ENCODE measurements at regions not wholly inside any gene's neighbourhood (a gene's known extent, or its start where the extent isn't known, plus 50 kb on each side); places are given as distances from the start of the nearest gene placed in this dataset.

- Histone ChIP-seq H3K36me3 (no peaks in the 10 kb centered on the region), H3K9me3 (peaks cover 0 to 23% (median 7%) of the 10 kb centered on the region in 8 donors), H3K4me3 (no peak overlapping the region), H3K4me1 (no peaks in the 10 kb centered on the region), H3K27me3 (replicated peaks in 1 of 7) (no peaks in the 10 kb centered on the region), H3K27ac (no peak overlapping the region)
- DNase-seq, result no peak
- WGBS, 5 donors, result 64 to 84% (median 74%) methylated on average over 2 of the region's 2 CpGs
- TF ChIP-seq POLR2AphosphoS5 (IDR thresholded peaks at IDR 0.05) (no peak), CTCF (IDR thresholded peaks at IDR 0.05 in 8 of 11, conservative IDR thresholded peaks at IDR 0.05 in 3 of 11) (no peak), POLR2A (IDR thresholded peaks at IDR 0.05) (no peak)
- intact Hi-C loops (cut with DNase I; ENCODE audit: low total_unique reads), result no loop called here
Measured at GRCh38 chr2:220120041-220120440, 492.6 kb downstream of the SLC4A3 start.

GRCh38 chr2:220123751-220124150 lies 496.3 kb downstream of the SLC4A3 start:
- no peak overlapping the region for H3K4me3 ChIP-seq
- H3K9me3 ChIP-seq, result no peaks in the 10 kb centered on the region
- no peaks in the 10 kb centered on the region for H3K4me1 ChIP-seq
- no peaks in the 10 kb centered on the region for H3K27me3 ChIP-seq (replicated peaks in 1 of 7)
- no peaks in the 10 kb centered on the region for H3K36me3 ChIP-seq
- H3K27ac ChIP-seq, result no peak overlapping the region
- intact Hi-C loops (cut with DNase I; ENCODE audit: low total_unique reads), result no loop called here
- 58 to 68% (median 61%) methylated on average over 2 of the region's 2 CpGs for WGBS, 5 donors
- no peak for DNase-seq
- no peak for TF ChIP-seq POLR2A (IDR thresholded peaks at IDR 0.05)
- TF ChIP-seq CTCF (IDR thresholded peaks at IDR 0.05 in 8 of 11, conservative IDR thresholded peaks at IDR 0.05 in 3 of 11), result no peak
- TF ChIP-seq POLR2AphosphoS5 (IDR thresholded peaks at IDR 0.05), result no peak

GRCh38 chr2:220125551-220125950 lies 498.1 kb downstream of the SLC4A3 start:
- no peak overlapping the region for H3K4me3 ChIP-seq

GRCh38 chr2:220127311-220127710 lies 499.9 kb downstream of the SLC4A3 start:
- DNase-seq, result no peak
- no peaks in the 10 kb centered on the region for H3K4me1 ChIP-seq
- H3K4me3 ChIP-seq, result no peak overlapping the region
- WGBS, 5 donors, result 59 to 82% (median 77%) methylated on average over 3 of the region's 3 CpGs
- TF ChIP-seq CTCF (IDR thresholded peaks at IDR 0.05 in 8 of 11, conservative IDR thresholded peaks at IDR 0.05 in 3 of 11) (no peak), POLR2A (IDR thresholded peaks at IDR 0.05) (no peak), POLR2AphosphoS5 (IDR thresholded peaks at IDR 0.05) (no peak)
- H3K36me3 ChIP-seq, result no peaks in the 10 kb centered on the region
- H3K27me3 ChIP-seq (replicated peaks in 1 of 7), result no peaks in the 10 kb centered on the region
- intact Hi-C loops (cut with DNase I; ENCODE audit: low total_unique reads), result no loop called here
- peaks cover 0 to 24% (median 9%) of the 10 kb centered on the region in 8 donors for H3K9me3 ChIP-seq
- no peak overlapping the region for H3K27ac ChIP-seq

More at GRCh38 chr2:220125551-220125950, 498.1 kb downstream of the SLC4A3 start:
- Histone ChIP-seq H3K27ac (no peak overlapping the region), H3K9me3 (peaks cover 0 to 8% (median 3%) of the 10 kb centered on the region in 8 donors), H3K36me3 (no peaks in the 10 kb centered on the region), H3K27me3 (replicated peaks in 1 of 7) (no peaks in the 10 kb centered on the region), H3K4me1 (no peaks in the 10 kb centered on the region)
- WGBS, 5 donors, result 84 to 91% (median 86%) methylated on average over 8 of the region's 8 CpGs
- intact Hi-C loops (cut with DNase I; ENCODE audit: low total_unique reads), result no loop called here
- TF ChIP-seq POLR2AphosphoS5 (IDR thresholded peaks at IDR 0.05), result no peak
- no peak for TF ChIP-seq CTCF (IDR thresholded peaks at IDR 0.05 in 8 of 11, conservative IDR thresholded peaks at IDR 0.05 in 3 of 11)
- TF ChIP-seq POLR2A (IDR thresholded peaks at IDR 0.05), result no peak
- DNase-seq, result no peak
